NCI-H2227 treated with DMSO at 0.1 percent for 48 hours (cell line): ENCODE measurements at regions not wholly inside any gene's neighbourhood (a gene's known extent, or its start where the extent isn't known, plus 50 kb on each side); places are given as distances from the start of the nearest gene placed in this dataset.
"Not testable (repeated sequence)": the region's sequence is repeated elsewhere in the genome, so short reads cannot be mapped to it uniquely, and the experiment has no call there.

Experiments
- DNase-seq: peaks from one replicate; lab custom pipeline; 2025; lab: John Stamatoyannopoulos, UW

- DNase-seq: no peak
Observed at GRCh38 chr1:70819785-70820184, 227.8 kb downstream of the PTGER3 start.

GRCh38 chr1:70820396-70820795 lies 227.2 kb downstream of the PTGER3 start:
- no peak for DNase-seq

GRCh38 chr1:70820995-70821394 lies 226.6 kb downstream of the PTGER3 start:
- no peak for DNase-seq

- no peak for DNase-seq
Observed at GRCh38 chr1:70826428-70826827, 221.2 kb downstream of the PTGER3 start.

GRCh38 chr1:70827030-70827429 lies 220.6 kb downstream of the PTGER3 start:
- DNase-seq: no peak

- DNase-seq: no peak
Observed at GRCh38 chr1:70828177-70828576, 219.4 kb downstream of the PTGER3 start.

GRCh38 chr1:70834365-70834764 lies 213.3 kb downstream of the PTGER3 start:
- not testable (repeated sequence) for DNase-seq

GRCh38 chr1:70836456-70836855 lies 211.2 kb downstream of the PTGER3 start:
- DNase-seq: no peak

GRCh38 chr1:70840260-70840953 lies 207.2 kb downstream of the PTGER3 start:
- no peak for DNase-seq

GRCh38 chr1:70842562-70842961 lies 205.1 kb downstream of the PTGER3 start:
- DNase-seq: no peak

GRCh38 chr1:70843452-70843851 lies 204.2 kb downstream of the PTGER3 start:
- no peak for DNase-seq

- no peak for DNase-seq
Observed at GRCh38 chr1:70847013-70847412, 200.6 kb downstream of the PTGER3 start.

GRCh38 chr1:70855203-70855602 lies 192.4 kb downstream of the PTGER3 start:
- no peak for DNase-seq

- DNase-seq: no peak
Observed at GRCh38 chr1:70856201-70856600, 191.4 kb downstream of the PTGER3 start.

- no peak for DNase-seq
Observed at GRCh38 chr1:70863239-70863638, 184.4 kb downstream of the PTGER3 start.

GRCh38 chr1:70864302-70864701 lies 183.3 kb downstream of the PTGER3 start:
- no peak for DNase-seq

GRCh38 chr1:70866542-70867264 lies 180.9 kb downstream of the PTGER3 start:
- no peak for DNase-seq

- DNase-seq: no peak
Observed at GRCh38 chr1:70871790-70872189, 175.8 kb downstream of the PTGER3 start.

- DNase-seq: no peak
Observed at GRCh38 chr1:70874063-70874462, 173.6 kb downstream of the PTGER3 start.

GRCh38 chr1:70874818-70875217 lies 172.8 kb downstream of the PTGER3 start:
- no peak for DNase-seq

- no peak for DNase-seq
Observed at GRCh38 chr1:70877343-70877742, 170.3 kb downstream of the PTGER3 start.

- DNase-seq: no peak
Observed at GRCh38 chr1:70887936-70888335, 159.7 kb downstream of the PTGER3 start.

GRCh38 chr1:70888722-70889121 lies 158.9 kb downstream of the PTGER3 start:
- DNase-seq: no peak

GRCh38 chr1:70890408-70890807 lies 157.2 kb downstream of the PTGER3 start:
- DNase-seq: no peak
